HepG2 (cell line): ENCODE measurements at regions not wholly inside any gene's neighbourhood (a gene's known extent, or its start where the extent isn't known, plus 50 kb on each side); places are given as distances from the start of the nearest gene placed in this dataset.
A peak's percentile ranks its signal among the peaks of the same experiment; 100 is the strongest.

ENCODE experiments used
- AGO1 ChIP-seq: fragments of 200-400 bp; formaldehyde crosslinking; IDR thresholded peaks from 2 replicates; pipeline ENCODE4 v1.6.1; 2017; ENCODE audit warnings: mild to moderate bottlenecking, low read depth, low read length, moderate library complexity; ENCODE audit not compliant: poor library complexity, severe bottlenecking
- ATF1 ChIP-seq: IDR thresholded peaks from 2 replicates; pipeline ENCODE4 v1.6.1; 2016; ENCODE audit warnings: mild to moderate bottlenecking, control low read depth
- IKZF4 ChIP-seq: sonication (generic); formaldehyde crosslinking; IDR thresholded peaks from 2 replicates; pipeline ENCODE4 v1.5.1; 2020; ENCODE audit warnings: borderline replicate concordance, mild to moderate bottlenecking, low read depth, missing genetic modification reagents; ENCODE audit errors: not compliant biosample characterization
- KDM5A ChIP-seq: fragments of 200-600 bp; sonication (generic); IDR thresholded peaks from 2 replicates; pipeline ENCODE4 v1.7.0; 2018; ENCODE audit warnings: antibody characterized with exemption, mild to moderate bottlenecking, low read length, borderline replicate concordance
- KMT2B ChIP-seq: IDR thresholded peaks from 2 replicates; pipeline ENCODE4 v1.6.1; 2016; ENCODE audit warnings: missing genetic modification reagents, missing compliant biosample characterization
- SOX6 ChIP-seq, 2 experiments: fragments of 450-650 bp in 1 of 2; sonication (generic) in 1 of 2; formaldehyde crosslinking in 1 of 2; IDR thresholded peaks; 2 replicates each; pipeline versions ENCODE4 v1.4.0 to v1.6.1; 2017 to 2020; ENCODE audit warnings: antibody characterized with exemption in 1 of 2, mild to moderate bottlenecking in 1 of 2, missing genetic modification reagents in 1 of 2
- SRF ChIP-seq: IDR thresholded peaks from 2 replicates; pipeline ENCODE4 v1.6.1; 2011; ENCODE audit warnings: mild to moderate bottlenecking, low read depth, low read length, moderate library complexity
- THAP11 ChIP-seq: IDR thresholded peaks from 2 replicates; pipeline ENCODE4 v1.6.1; 2016; ENCODE audit warnings: missing biosample characterization, missing genetic modification reagents
- ZNF292 ChIP-seq: sonication (generic); formaldehyde crosslinking; IDR thresholded peaks from 2 replicates; pipeline ENCODE4 v1.8.1; 2022; ENCODE audit warnings: mild to moderate bottlenecking, low read depth, missing genetic modification reagents, borderline replicate concordance
- ZNF724P ChIP-seq: sonication (generic); formaldehyde crosslinking; IDR thresholded peaks from 2 replicates; pipeline ENCODE4 v1.8.0; 2022; ENCODE audit warnings: missing genetic modification reagents, borderline replicate concordance
- ZNF737 ChIP-seq: sonication (generic); formaldehyde crosslinking; IDR thresholded peaks from 2 replicates; pipeline ENCODE4 v1.5.0; 2020; ENCODE audit warnings: missing genetic modification reagents, mild to moderate bottlenecking, borderline replicate concordance
- ZNF777 ChIP-seq: sonication (generic); formaldehyde crosslinking; IDR thresholded peaks from 2 replicates; pipeline ENCODE4 v1.4.0; 2020; ENCODE audit warnings: missing genetic modification reagents
- ZNF878 ChIP-seq: sonication (generic); formaldehyde crosslinking; IDR thresholded peaks from 2 replicates; pipeline ENCODE4 v1.8.1; 2023; ENCODE audit warnings: mild to moderate bottlenecking, missing genetic modification reagents, moderate library complexity
- ZSCAN30 ChIP-seq: sonication (generic); formaldehyde crosslinking; IDR thresholded peaks from 2 replicates; pipeline ENCODE4 v1.5.0; 2020; ENCODE audit warnings: mild to moderate bottlenecking, missing genetic modification reagents
- TF ChIP-seq, protein P1 (sequence below), 2 experiments: sonication (generic) in 1 of 2; formaldehyde crosslinking in 1 of 2; IDR thresholded peaks; 2 replicates each; pipeline versions ENCODE4 v1.4.0 to v1.6.1; 2016 to 2020; ENCODE audit warnings: borderline replicate concordance in 1 of 2, low read depth in 1 of 2, mild to moderate bottlenecking in 1 of 2, missing genetic modification reagents in 1 of 2
- TF ChIP-seq, protein P2 (sequence below): sonication (generic); formaldehyde crosslinking; IDR thresholded peaks from 2 replicates; pipeline ENCODE4 v1.4.0; 2020; ENCODE audit warnings: mild to moderate bottlenecking, low read depth, missing genetic modification reagents
- TF ChIP-seq, protein P3 (sequence below): sonication (generic); formaldehyde crosslinking; IDR thresholded peaks from 2 replicates; pipeline ENCODE4 v1.4.0; 2020; ENCODE audit warnings: missing genetic modification reagents, borderline replicate concordance
- TF ChIP-seq, protein P4 (sequence below): sonication (generic); formaldehyde crosslinking; IDR thresholded peaks from 2 replicates; pipeline ENCODE4 v1.4.0; 2020; ENCODE audit warnings: missing genetic modification reagents

DNA sequence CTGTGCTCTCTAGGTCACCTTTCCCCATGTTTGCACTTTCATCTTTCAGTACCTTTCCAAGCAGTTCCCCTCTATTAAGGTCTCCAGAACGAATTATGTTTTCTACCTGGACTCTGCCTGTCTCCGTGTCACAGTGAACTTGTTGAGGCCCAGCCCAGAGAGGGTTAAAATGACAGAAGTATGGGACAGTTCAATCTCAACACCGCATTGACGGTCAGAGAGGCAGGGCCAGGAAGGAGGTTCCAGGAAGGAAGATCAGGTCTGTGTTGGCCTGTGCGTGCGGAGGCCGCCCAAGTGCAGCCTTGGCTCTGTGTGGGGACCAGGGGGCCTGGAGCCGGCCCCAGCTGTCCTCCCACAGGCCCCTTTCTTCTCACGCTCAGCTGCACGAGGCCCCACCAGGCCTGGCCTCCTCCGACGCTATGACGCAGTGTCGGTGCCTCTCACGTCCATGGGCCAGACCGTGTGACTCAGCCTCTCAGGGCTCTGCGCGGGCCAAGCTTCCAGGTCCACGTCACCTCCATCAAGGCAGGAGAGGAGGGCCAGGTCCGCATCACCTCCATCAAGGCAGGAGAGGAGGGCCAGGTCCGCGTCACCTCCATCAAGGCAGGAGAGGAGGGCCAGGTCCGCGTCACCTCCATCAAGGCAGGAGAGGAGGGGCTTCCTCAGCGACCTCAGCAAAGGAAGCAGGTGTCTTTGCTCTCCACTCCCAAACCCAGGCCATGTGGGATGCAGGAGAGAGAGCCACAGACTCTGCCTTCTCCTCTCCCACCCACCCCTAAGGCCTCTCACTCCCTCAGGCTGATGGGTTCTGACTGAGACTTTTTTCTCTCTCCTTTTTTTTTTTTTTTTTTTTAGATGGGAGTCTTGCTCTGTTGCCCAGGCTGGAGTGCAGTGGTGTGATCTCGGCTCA, 83.1 kb downstream of the CPN2 start (continued):
- TF ChIP-seq, protein P1, sequence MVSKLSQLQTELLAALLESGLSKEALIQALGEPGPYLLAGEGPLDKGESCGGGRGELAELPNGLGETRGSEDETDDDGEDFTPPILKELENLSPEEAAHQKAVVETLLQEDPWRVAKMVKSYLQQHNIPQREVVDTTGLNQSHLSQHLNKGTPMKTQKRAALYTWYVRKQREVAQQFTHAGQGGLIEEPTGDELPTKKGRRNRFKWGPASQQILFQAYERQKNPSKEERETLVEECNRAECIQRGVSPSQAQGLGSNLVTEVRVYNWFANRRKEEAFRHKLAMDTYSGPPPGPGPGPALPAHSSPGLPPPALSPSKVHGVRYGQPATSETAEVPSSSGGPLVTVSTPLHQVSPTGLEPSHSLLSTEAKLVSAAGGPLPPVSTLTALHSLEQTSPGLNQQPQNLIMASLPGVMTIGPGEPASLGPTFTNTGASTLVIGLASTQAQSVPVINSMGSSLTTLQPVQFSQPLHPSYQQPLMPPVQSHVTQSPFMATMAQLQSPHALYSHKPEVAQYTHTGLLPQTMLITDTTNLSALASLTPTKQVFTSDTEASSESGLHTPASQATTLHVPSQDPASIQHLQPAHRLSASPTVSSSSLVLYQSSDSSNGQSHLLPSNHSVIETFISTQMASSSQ (IDR thresholded peaks at IDR 0.05; ENCODE audit: low read depth), result no peak
- TF ChIP-seq, protein P1 (CRISPR knock-in tag; IDR thresholded peaks at IDR 0.05; ENCODE audit: borderline replicate concordance), result no peak
- TF ChIP-seq ATF1 (CRISPR knock-in tag) (no peak), KMT2B (CRISPR knock-in tag) (no peak), AGO1 (no peak), THAP11 (no peak), ZNF737 (CRISPR knock-in tag) (no peak), KDM5A (no peak), ZNF878 (CRISPR knock-in tag) (no peak), ZSCAN30 (CRISPR knock-in tag) (no peak), IKZF4 (CRISPR knock-in tag) (no peak), ZNF292 (CRISPR knock-in tag) (0 out of 2 replicates have a peak, but pooled peaks have one; percentile 14), ZNF777 (CRISPR knock-in tag) (0 out of 2 replicates have a peak, but pooled peaks have one; percentile 25), ZNF724P (CRISPR knock-in tag) (no peak), SOX6 (IDR thresholded peaks at IDR 0.05) (no peak), SOX6 (CRISPR knock-in tag; IDR thresholded peaks at IDR 0.05) (no peak), SRF (no peak)
- TF ChIP-seq, protein P2, sequence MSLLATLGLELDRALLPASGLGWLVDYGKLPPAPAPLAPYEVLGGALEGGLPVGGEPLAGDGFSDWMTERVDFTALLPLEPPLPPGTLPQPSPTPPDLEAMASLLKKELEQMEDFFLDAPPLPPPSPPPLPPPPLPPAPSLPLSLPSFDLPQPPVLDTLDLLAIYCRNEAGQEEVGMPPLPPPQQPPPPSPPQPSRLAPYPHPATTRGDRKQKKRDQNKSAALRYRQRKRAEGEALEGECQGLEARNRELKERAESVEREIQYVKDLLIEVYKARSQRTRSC (CRISPR knock-in tag), result no peak
- TF ChIP-seq, protein P3, sequence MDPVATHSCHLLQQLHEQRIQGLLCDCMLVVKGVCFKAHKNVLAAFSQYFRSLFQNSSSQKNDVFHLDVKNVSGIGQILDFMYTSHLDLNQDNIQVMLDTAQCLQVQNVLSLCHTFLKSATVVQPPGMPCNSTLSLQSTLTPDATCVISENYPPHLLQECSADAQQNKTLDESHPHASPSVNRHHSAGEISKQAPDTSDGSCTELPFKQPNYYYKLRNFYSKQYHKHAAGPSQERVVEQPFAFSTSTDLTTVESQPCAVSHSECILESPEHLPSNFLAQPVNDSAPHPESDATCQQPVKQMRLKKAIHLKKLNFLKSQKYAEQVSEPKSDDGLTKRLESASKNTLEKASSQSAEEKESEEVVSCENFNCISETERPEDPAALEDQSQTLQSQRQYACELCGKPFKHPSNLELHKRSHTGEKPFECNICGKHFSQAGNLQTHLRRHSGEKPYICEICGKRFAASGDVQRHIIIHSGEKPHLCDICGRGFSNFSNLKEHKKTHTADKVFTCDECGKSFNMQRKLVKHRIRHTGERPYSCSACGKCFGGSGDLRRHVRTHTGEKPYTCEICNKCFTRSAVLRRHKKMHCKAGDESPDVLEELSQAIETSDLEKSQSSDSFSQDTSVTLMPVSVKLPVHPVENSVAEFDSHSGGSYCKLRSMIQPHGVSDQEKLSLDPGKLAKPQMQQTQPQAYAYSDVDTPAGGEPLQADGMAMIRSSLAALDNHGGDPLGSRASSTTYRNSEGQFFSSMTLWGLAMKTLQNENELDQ (CRISPR knock-in tag), result no peak
- TF ChIP-seq, protein P4, sequence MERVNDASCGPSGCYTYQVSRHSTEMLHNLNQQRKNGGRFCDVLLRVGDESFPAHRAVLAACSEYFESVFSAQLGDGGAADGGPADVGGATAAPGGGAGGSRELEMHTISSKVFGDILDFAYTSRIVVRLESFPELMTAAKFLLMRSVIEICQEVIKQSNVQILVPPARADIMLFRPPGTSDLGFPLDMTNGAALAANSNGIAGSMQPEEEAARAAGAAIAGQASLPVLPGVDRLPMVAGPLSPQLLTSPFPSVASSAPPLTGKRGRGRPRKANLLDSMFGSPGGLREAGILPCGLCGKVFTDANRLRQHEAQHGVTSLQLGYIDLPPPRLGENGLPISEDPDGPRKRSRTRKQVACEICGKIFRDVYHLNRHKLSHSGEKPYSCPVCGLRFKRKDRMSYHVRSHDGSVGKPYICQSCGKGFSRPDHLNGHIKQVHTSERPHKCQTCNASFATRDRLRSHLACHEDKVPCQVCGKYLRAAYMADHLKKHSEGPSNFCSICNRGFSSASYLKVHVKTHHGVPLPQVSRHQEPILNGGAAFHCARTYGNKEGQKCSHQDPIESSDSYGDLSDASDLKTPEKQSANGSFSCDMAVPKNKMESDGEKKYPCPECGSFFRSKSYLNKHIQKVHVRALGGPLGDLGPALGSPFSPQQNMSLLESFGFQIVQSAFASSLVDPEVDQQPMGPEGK (CRISPR knock-in tag), result no peak
